Skeletal muscle satellite cell (primary cell): ENCODE measurements at regions not wholly inside any gene's neighbourhood (a gene's known extent, or its start where the extent isn't known, plus 50 kb on each side); places are given as distances from the start of the nearest gene placed in this dataset.

Source experiments
- H3K27me3 ChIP-seq: 2 replicates; pipeline ENCODE4 v1.7.0; 2013; ENCODE audit warnings: low read length; ENCODE audit not compliant: control insufficient read depth, insufficient read depth
- H3K36me3 ChIP-seq: 2 replicates; pipeline ENCODE4 v1.7.0; 2013; ENCODE audit warnings: mild to moderate bottlenecking, control low read depth, low read length; ENCODE audit not compliant: insufficient read depth
- H3K4me1 ChIP-seq: 2 replicates; pipeline ENCODE4 v1.7.0; 2013; ENCODE audit warnings: low read length; ENCODE audit not compliant: control insufficient read depth, insufficient read depth
- H3K4me2 ChIP-seq: 2 replicates; pipeline ENCODE4 v1.7.0; 2013; ENCODE audit warnings: mild to moderate bottlenecking, low read length
- H3K4me3 ChIP-seq: 2 replicates; pipeline ENCODE4 v1.7.0; 2013; ENCODE audit warnings: low read length
- H3K9ac ChIP-seq: 2 replicates; pipeline ENCODE4 v1.7.0; 2013; ENCODE audit warnings: mild to moderate bottlenecking, low read depth, low read length, moderate library complexity
- H3K9me3 ChIP-seq: replicated peaks from 2 replicates; pipeline ENCODE4 v1.7.0; 2013; ENCODE audit warnings: mild to moderate bottlenecking, control low read depth, low read length

DNA sequence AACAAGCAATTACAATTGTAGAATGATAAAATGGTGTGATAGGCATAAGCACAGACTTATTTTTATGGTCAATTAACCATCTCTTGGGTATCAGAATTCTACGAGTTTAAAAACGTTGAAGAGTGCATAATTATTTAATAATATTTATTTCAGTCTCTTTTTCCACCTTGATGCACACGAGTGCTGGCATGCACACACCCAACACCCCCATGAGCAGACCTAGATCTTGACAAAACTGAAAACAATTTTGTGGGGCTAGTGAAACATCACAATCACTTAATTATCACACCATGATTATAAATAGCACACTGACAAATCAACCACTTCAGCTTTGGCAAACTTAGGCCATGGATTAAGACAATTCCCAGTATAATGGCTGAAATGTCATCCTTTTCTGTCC, 61.0 kb upstream of the RFC3 start:
- Histone ChIP-seq H3K36me3 (no peaks in the 10 kb centered on the region), H3K9ac (no peak overlapping the region), H3K4me3 (no peak overlapping the region), H3K9me3 (no peaks in the 10 kb centered on the region), H3K4me2 (no peak overlapping the region), H3K27me3 (peaks cover 3% of the 10 kb centered on the region), H3K4me1 (peaks cover 3% of the 10 kb centered on the region)

DNA sequence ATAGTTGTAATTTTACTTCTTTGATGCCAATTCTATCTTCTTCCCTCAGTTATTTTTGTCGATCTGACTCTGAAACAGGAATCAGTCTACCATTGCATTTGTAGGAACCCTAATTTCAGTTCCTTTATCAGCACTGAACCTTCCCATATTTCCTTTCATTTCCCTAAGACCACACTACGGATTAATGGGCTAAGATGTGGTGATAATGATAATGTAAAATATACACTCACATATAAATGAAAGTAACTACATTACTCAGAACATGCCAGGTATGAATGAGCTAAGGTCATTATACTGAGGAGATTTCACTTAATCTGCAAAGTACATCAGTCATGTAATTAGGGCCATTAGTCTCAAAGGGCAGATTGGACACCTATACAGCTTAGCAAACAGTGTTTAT, 60.2 kb upstream of the RFC3 start:
- no peaks in the 10 kb centered on the region for H3K36me3 ChIP-seq
- peaks cover 3% of the 10 kb centered on the region for H3K4me1 ChIP-seq
- H3K9ac ChIP-seq, result no peak overlapping the region
- H3K4me2 ChIP-seq, result no peak overlapping the region
- H3K9me3 ChIP-seq, result no peaks in the 10 kb centered on the region
- H3K4me3 ChIP-seq, result no peak overlapping the region
- no peaks in the 10 kb centered on the region for H3K27me3 ChIP-seq

DNA sequence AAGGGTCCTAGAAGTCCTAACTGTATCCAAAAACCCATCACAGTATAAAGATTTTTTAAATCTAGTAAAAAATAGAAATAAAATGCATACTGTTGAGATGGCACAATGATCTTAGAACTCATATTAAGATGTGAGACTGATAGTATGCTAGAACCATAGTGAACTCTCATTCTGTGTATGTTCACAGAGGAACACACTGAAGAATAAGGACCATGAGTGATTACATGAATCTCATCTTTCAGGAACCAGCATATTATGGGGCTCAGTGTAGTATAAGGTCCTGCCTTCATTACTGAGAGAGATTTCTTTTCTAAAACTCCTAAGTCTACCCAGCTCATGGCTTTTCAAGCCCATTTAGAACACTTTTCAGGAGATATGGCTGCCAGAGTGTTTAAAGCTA, 59.8 kb upstream of the RFC3 start:
- no peak overlapping the region for H3K4me3 ChIP-seq
- no peak overlapping the region for H3K9ac ChIP-seq
- no peaks in the 10 kb centered on the region for H3K27me3 ChIP-seq
- H3K4me2 ChIP-seq, result no peak overlapping the region
- no peaks in the 10 kb centered on the region for H3K36me3 ChIP-seq
- H3K9me3 ChIP-seq, result no peaks in the 10 kb centered on the region
- peaks cover 3% of the 10 kb centered on the region for H3K4me1 ChIP-seq

GRCh38 chr13:33761740-33762139, 56.2 kb upstream of the RFC3 start:
- H3K4me3 ChIP-seq, result no peak overlapping the region
- H3K4me2 ChIP-seq, result no peak overlapping the region
- peaks cover 4% of the 10 kb centered on the region for H3K27me3 ChIP-seq
- H3K4me1 ChIP-seq, result peaks cover 3% of the 10 kb centered on the region
- H3K9ac ChIP-seq, result no peak overlapping the region
- no peaks in the 10 kb centered on the region for H3K36me3 ChIP-seq
- no peaks in the 10 kb centered on the region for H3K9me3 ChIP-seq

DNA sequence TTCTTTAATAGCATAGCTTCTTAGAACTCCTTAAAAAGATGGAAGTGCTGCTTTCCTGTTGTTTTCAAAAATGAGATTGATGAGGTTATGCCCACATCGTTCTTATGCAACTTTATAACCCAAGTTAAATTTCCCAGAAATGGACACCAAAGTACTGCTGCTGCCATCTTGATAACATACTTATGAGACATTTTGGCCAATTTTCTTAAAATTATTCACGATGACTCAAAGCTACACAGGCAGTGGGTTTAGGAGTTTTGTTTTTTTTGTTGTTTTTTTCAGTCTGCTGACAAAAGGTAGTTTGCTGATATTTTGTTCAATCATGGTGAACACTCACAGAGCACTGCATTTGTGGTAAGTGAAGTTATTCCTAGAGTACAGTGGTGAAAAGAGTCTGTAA, 54.9 kb upstream of the RFC3 start:
- H3K4me3 ChIP-seq, result no peak overlapping the region
- no peaks in the 10 kb centered on the region for H3K9me3 ChIP-seq
- H3K4me2 ChIP-seq, result peak overlapping the region; percentile 43
- no peak overlapping the region for H3K9ac ChIP-seq
- H3K27me3 ChIP-seq, result peaks cover 7% of the 10 kb centered on the region
- H3K4me1 ChIP-seq, result peaks cover 3% of the 10 kb centered on the region
- no peaks in the 10 kb centered on the region for H3K36me3 ChIP-seq

DNA sequence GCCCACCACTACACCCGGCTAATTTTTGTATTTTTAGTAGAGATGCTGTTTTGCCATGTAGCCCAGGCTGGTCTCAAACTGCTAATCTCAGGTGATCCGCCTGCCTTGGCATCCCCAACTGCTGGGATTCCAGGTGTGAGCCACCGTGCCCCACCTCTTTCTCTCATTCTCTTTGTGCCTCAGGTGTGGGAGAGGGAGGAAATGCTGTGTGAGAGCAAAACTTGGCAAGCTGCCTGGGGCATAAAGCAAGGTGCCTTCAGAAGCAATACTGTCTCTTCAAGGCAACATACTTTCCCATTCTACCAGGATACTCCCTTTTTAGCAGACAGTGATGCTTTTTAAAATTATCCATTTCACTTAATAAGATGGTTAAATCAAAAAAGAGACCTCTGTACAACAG, 53.2 kb upstream of the RFC3 start:
- no peak overlapping the region for H3K4me3 ChIP-seq
- H3K9ac ChIP-seq, result no peak overlapping the region
- no peak overlapping the region for H3K4me2 ChIP-seq
- no peaks in the 10 kb centered on the region for H3K9me3 ChIP-seq
- H3K4me1 ChIP-seq, result peaks cover 3% of the 10 kb centered on the region
- no peaks in the 10 kb centered on the region for H3K36me3 ChIP-seq
- peaks cover 10% of the 10 kb centered on the region for H3K27me3 ChIP-seq

- Histone ChIP-seq H3K4me1 (peaks cover 2% of the 10 kb centered on the region), H3K36me3 (no peaks in the 10 kb centered on the region), H3K4me3 (no peak overlapping the region), H3K27me3 (peaks cover 10% of the 10 kb centered on the region), H3K4me2 (no peak overlapping the region), H3K9me3 (no peaks in the 10 kb centered on the region), H3K9ac (no peak overlapping the region)
Measured at GRCh38 chr13:33766329-33767123, 51.4 kb upstream of the RFC3 start.

- no peaks in the 10 kb centered on the region for H3K36me3 ChIP-seq
- no peaks in the 10 kb centered on the region for H3K9me3 ChIP-seq
- no peak overlapping the region for H3K4me2 ChIP-seq
- H3K4me3 ChIP-seq, result no peak overlapping the region
- no peak overlapping the region for H3K9ac ChIP-seq
- peaks cover 10% of the 10 kb centered on the region for H3K27me3 ChIP-seq
- no peaks in the 10 kb centered on the region for H3K4me1 ChIP-seq
Measured at GRCh38 chr13:33767140-33767539, 50.8 kb upstream of the RFC3 start.
